Stimulated activated CD8-positive, alpha-beta memory T cell treated with anti-CD3 and anti-CD28 coated beads, Interleukin-15, amount 100 ng/mL, for 1 hour (primary cell): ENCODE measurements at regions not wholly inside any gene's neighbourhood (a gene's known extent, or its start where the extent isn't known, plus 50 kb on each side); places are given as distances from the start of the nearest gene placed in this dataset.
"Not testable (repeated sequence)": the region's sequence is repeated elsewhere in the genome, so short reads cannot be mapped to it uniquely, and the experiment has no call there.

Experiments
- DNase-seq: peaks from one replicate; pipeline ENCODE4 v3.0.0-alpha.2; 2020; ENCODE audit warnings: low read depth

DNA sequence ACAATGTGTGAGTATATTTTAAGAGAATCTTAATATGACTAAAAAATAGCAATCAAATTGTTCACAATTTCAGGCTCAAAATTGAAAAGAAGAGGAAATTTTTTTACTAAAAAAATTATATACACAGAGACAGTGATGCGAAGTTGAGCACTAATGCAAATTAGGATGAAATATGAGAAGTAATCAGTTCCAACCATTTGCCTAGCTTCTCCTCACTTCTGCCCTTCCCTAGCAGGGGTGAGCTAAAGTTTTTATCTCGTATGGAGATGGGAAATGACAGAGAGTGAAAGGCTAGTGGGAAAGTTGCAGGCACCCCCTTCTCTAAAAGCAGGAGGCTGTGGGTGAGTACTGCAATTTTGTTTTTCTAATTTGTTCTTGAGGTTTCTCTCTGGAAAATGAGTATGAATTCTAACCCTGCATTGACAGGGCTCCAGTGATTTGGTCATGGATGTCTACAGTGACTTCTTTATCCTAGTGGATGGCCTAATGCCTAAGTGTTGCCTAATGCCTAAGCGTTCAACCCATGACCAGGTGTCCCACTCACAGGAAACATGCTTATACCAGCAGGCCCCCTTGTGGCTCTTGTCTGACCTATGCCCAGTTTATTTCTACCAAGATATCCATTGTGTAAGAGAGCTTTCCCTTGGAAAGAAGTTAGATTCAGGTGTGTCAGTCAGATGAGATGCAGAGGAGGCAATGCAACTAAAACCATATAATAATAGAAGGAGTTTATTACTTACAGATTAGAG lies 78.0 kb upstream of the HNMT start:
- no peak for DNase-seq

- no peak for DNase-seq
Observed at GRCh38 chr2:137888845-137889244, 75.4 kb upstream of the HNMT start.

DNA sequence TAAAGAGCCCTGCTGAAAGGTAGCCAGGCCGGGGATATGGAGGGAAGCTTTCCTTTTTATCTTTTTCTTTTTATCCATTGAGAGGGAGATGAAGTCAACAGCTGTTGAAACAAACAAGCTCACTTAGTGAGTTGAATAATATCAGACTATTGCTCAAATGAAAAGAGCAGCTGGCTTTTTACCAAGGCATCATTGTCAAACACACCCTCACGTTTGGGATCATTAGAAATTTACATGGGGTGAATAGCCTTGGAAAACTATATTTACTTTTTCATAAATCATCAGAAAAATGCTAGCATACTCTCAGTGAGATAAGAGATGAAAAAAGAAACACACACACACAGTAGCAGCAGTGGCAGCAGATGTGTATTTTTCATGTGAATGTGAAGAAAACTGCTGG lies 71.5 kb upstream of the HNMT start:
- DNase-seq, result no peak

DNA sequence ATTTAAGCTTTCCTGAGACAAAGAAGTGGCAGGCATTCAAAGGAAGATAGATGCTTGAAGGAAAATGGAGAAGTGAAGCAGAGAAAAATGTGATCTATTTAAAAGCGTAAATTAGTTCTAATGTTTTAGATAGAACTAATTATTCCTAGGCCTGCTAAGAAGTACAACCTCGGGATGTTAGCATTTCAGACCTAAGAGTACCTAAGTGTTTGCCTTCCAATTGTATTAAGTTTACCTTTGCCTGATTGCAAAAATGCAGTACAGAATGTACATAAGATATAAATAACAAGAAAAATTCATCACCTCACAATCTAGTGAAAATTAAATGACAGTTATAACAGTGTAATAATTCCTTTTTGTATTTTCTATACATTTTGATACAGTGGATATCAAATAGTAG lies 71.1 kb upstream of the HNMT start:
- no peak for DNase-seq

DNA sequence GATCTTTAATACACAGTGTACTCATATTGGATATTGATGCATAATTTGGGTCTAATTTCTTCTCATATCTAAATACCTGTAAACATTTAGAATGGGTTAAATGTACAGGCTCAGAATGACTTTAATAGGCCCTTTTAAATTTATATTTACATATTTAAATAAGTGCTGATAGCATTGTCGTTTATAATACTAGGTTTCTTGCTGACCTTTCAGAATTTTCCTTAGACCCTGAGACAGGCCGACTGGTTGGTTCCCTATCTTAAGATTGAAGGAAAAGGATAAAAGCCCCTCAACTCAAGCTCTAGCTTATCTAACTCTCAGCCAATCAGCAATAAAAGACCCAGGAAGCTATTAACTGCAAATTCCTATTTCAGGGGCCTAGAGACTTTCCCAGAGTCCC lies 67.8 kb upstream of the HNMT start:
- no peak for DNase-seq

DNA sequence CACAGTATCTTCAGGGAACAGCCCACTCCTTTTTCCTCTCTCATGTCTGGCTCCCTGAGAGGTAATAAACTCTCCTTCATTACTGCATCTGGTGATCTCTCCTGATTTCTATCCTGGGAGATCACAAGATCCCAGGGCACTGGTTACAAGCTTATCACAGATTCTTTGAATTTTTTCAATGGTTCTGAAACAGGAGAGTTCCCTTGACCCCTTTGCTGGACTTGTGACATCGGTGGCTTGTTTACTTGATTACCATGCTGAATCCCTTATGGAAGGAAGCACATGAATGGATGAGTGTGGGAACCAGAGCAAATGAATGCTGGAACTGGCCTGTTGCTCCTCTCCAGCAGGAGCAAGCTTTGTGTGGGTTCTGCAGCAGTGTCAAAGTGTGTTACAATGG lies 67.2 kb upstream of the HNMT start:
- no peak for DNase-seq

- DNase-seq, result no peak
Observed at GRCh38 chr2:137900421-137901141, 63.7 kb upstream of the HNMT start.

DNA sequence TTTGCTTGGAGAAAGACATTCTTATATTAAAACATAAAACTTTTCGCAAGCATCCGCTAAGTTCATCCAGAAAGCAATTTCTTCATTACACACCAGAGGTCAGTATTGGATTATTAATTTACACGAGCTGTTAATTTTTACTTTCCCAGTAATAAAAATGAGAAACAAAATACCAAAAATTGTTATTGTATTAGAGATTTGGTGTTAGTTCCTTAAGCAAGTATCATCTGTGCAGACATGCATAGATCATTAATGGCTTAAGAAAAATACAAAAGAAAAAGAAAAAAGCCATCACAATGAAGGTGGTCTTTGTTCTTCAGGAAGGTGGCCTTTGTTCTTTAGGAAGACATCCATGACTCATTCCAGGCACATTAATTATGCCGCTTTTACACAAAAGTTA lies 53.6 kb upstream of the HNMT start:
- no peak for DNase-seq

GRCh38 chr2:137912371-137912770 lies 51.9 kb upstream of the HNMT start:
- DNase-seq, result no peak

GRCh38 chr2:137913169-137913568 lies 51.1 kb upstream of the HNMT start:
- DNase-seq, result no peak

GRCh38 chr2:137913648-137914047 lies 50.6 kb upstream of the HNMT start:
- not testable (repeated sequence) for DNase-seq
